GM10248 (cell line): ENCODE measurements at regions not wholly inside any gene's neighbourhood (a gene's known extent, or its start where the extent isn't known, plus 50 kb on each side); places are given as distances from the start of the nearest gene placed in this dataset.

Experiments
- CTCF ChIA-PET: fragments of 300-600 bp; sonication (Branson Sonifier 250); formaldehyde crosslinking; extraction: SDS; loops from one replicate; lab custom pipeline; 2021; ENCODE audit warnings: antibody characterized with exemption; lab: Yijun Ruan, JAX
- POLR2A ChIA-PET: fragments of 350-650 bp; sonication (Branson Sonifier 250); formaldehyde crosslinking; extraction: SDS; loops from one replicate; lab custom pipeline; 2020; ENCODE audit warnings: antibody characterized with exemption; lab: Yijun Ruan, JAX
- DNase-seq: peaks from one replicate; pipeline ENCODE4 v3.0.0; 2012; ENCODE audit errors: extremely low spot score
- TF ChIP-seq, protein P1 (sequence below): IDR thresholded peaks from 2 replicates; pipeline ENCODE4 v1.5.1; 2012; ENCODE audit warnings: mild to moderate bottlenecking, low read depth; ENCODE audit errors: extremely low read depth, missing control alignments, control extremely low read depth

DNA sequence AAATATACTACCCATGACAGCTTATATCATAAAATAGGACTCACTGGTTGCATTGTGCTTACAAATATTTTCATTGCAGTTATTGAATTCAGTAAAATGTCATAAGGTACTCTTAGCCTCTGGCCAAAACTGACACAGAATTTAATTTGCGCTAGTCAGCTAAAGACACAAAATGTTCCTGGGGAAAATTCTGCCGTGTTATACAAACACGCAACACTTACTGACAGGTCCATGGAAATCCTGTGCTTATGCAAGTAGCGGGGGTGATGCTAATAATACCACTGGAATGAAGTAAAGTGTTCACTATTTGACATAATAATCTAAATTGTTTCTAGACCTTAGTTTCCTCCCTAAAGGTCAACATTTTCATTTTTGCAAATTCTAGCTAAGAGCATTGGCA is 354.4 kb upstream of the RSPO3 start:
- no peak for DNase-seq
- TF ChIP-seq, protein P1, sequence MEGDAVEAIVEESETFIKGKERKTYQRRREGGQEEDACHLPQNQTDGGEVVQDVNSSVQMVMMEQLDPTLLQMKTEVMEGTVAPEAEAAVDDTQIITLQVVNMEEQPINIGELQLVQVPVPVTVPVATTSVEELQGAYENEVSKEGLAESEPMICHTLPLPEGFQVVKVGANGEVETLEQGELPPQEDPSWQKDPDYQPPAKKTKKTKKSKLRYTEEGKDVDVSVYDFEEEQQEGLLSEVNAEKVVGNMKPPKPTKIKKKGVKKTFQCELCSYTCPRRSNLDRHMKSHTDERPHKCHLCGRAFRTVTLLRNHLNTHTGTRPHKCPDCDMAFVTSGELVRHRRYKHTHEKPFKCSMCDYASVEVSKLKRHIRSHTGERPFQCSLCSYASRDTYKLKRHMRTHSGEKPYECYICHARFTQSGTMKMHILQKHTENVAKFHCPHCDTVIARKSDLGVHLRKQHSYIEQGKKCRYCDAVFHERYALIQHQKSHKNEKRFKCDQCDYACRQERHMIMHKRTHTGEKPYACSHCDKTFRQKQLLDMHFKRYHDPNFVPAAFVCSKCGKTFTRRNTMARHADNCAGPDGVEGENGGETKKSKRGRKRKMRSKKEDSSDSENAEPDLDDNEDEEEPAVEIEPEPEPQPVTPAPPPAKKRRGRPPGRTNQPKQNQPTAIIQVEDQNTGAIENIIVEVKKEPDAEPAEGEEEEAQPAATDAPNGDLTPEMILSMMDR, result no peak
- ChIA-PET POLR2A (no interaction called here), CTCF (interaction anchor here (0.9 to 2.0 kb wide), 4 partner anchors 11 to 40 kb away, joined by 3 to 6 read pairs (median 4); no protein-coding TSS in a partner anchor)

DNA sequence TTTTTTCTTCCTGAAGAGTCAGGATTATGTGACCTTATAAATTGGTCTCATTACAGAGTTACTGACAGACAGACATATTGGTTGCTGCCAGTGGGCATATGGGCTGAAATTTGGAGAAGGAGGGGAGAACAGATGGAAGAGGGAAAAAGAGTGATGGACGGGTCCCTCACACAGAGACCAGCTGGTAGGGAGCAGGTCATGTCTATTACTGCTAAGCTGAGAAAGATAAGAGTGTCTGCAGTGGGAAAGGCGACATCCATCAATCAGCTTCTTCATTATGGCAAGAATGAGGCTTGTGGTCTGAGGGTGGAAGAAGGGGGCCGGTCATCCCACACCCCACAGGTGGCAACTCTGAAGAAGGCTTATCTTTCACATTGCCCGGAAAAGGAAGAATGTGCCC is 353.8 kb upstream of the RSPO3 start:
- POLR2A ChIA-PET, result no interaction called here
- TF ChIP-seq, protein P1, result no peak
- CTCF ChIA-PET, result interaction anchor here (2.0 kb wide), 1 partner anchor 13 kb away, joined by 5 read pairs; no protein-coding TSS in a partner anchor
- DNase-seq, result no peak

DNA sequence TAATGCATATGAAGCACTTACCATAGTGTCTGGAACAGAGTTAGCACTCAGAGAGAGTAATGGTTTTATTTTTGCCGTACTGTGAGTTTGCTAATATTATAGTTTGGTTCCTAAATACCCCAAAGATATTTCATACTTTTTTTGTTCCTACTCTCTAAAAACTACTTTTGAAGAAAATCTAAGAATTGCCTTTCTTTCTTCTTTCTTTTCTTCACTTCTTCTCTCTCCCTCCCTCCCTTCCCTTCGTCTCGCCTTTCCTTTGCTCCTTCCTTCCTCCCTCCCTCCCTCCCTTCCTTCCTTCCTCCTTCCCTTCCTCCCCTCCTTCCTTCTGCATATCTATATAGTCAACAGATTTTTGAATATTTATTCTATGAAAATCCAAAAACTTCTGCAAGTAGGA is 351.7 kb upstream of the RSPO3 start:
- TF ChIP-seq, protein P1, result no peak
- ChIA-PET CTCF (no interaction called here), POLR2A (no interaction called here)
- no peak for DNase-seq

DNA sequence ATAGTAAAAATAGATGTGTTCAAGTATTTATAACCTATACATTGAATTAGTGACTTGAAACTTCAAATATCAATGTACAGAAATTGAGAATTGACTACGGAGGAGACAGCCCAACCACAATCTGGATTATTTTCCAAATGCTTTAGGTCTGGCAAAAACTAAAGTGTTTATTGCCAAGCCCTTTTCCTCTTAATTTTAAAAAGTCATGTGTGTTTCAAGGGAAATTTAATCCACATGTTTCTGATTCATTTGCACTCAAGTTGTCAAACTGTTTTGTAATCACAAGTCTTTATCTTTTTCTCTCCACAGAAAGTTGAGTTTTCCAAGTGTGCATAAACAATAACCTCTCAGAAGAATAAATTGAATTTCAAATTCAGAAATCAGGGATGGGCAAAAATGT is 350.8 kb upstream of the RSPO3 start:
- no peak for DNase-seq
- TF ChIP-seq, protein P1, result no peak
- ChIA-PET POLR2A (no interaction called here), CTCF (interaction anchor here (1.2 to 1.4 kb wide), 2 partner anchors 9 to 14 kb away, joined by 3 read pairs; no protein-coding TSS in a partner anchor)

DNA sequence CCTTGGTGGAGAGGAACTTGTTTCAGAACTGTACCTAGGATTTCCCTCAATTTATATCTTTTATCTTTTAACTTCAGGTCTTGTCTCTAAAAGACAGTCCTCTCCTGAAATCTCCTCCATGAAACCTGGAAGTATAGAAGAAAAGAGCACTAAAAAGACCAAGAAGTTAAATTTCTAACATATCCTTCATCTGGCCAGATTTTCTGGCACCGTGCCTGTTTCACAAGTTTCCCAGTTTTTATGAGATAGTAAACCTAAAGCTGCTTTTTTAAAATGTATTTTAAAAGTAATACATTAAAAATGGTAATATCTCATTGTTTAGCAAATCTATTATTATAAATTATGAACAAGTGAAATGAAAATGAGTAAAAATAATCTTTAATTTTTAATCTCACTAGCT is 348.3 kb upstream of the RSPO3 start:
- CTCF ChIA-PET, result no interaction called here
- TF ChIP-seq, protein P1, result no peak
- POLR2A ChIA-PET, result no interaction called here
- no peak for DNase-seq

DNA sequence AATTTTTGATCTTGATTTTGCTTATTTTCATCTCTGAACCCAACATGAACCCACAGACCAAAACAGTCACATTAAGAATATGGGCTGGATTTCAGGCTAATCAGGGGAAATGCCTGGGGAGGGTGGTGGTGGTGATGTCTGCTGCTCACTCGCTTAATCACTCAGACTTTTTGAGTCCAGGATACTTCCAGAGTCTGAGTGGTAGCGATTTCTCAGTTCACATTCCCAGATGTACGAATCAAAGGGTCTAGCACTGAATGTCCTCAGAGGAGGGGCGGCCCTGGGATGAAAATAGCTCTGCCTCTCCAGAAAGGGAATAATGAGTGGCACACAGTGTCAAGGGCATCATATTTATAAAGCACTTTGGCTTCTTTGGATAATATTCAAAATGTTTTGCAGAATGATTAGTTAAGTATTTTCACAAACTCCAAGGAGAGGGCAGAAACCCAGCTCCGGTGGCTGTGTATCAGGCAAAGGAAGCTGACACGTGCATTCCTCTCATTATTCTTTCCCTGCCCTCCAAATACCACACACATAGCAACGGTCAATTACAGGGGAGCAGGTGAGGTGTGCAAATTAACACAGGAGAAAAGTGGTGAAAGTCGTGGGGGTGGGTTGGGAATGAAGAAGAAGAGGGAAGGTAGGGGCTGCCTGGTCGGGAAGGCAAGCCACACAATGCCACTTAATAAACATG is 345.2 kb upstream of the RSPO3 start:
- no peak for DNase-seq
- CTCF ChIA-PET, result interaction anchor here (2.7 kb wide), 1 partner anchor 10 kb away, joined by 10 read pairs; no protein-coding TSS in a partner anchor
- POLR2A ChIA-PET, result no interaction called here
- TF ChIP-seq, protein P1, result no peak
